ENCODE measurements at regions not wholly inside any gene's neighbourhood (a gene's known extent, or its start where the extent isn't known, plus 50 kb on each side); places are given as distances from the start of the nearest gene placed in this dataset.

- H3K27me3 ChIP-seq: no peaks in the 10 kb centered on the region
- ATAC-seq (no peak), DNase-seq (no peak)
- no peaks in the 10 kb centered on the region for H3K9me3 ChIP-seq
- no peaks in the 10 kb centered on the region for H3K4me1 ChIP-seq
- H3K36me3 ChIP-seq: no peaks in the 10 kb centered on the region
- intact Hi-C loops (cut with DNase I): no loop called here
- TF ChIP-seq CTCF (IDR thresholded peaks at IDR 0.05): no peak
- no peak overlapping the region for H3K27ac ChIP-seq
- H3K4me3 ChIP-seq: no peak overlapping the region
These were observed 139.6 kb downstream of the LARP7 start for GRCh38 chr4:112776535-112776934.

GRCh38 chr4:112778520-112778919 is 141.6 kb downstream of the LARP7 start:
- H3K4me1 ChIP-seq: no peaks in the 10 kb centered on the region
- TF ChIP-seq CTCF (IDR thresholded peaks at IDR 0.05): no peak
- intact Hi-C loops (cut with DNase I): no loop called here
- no peak overlapping the region for H3K4me3 ChIP-seq
- no peak for DNase-seq
- H3K9me3 ChIP-seq: no peaks in the 10 kb centered on the region
- no peaks in the 10 kb centered on the region for H3K36me3 ChIP-seq
- H3K27me3 ChIP-seq: no peaks in the 10 kb centered on the region
- ATAC-seq: no peak
- H3K27ac ChIP-seq: no peak overlapping the region

- Histone ChIP-seq H3K27ac (no peak overlapping the region), H3K36me3 (no peaks in the 10 kb centered on the region), H3K4me3 (no peak overlapping the region), H3K9me3 (no peaks in the 10 kb centered on the region), H3K4me1 (no peaks in the 10 kb centered on the region), H3K27me3 (no peaks in the 10 kb centered on the region)
- no peak for TF ChIP-seq CTCF (IDR thresholded peaks at IDR 0.05)
- no peak for DNase-seq
- ATAC-seq: no peak
- intact Hi-C loops (cut with DNase I): no loop called here
These were observed 156.1 kb downstream of the LARP7 start for GRCh38 chr4:112793033-112793432.

GRCh38 chr4:112800001-112800400 is 163.1 kb downstream of the LARP7 start:
- H3K4me1 ChIP-seq: no peaks in the 10 kb centered on the region
- DNase-seq (no peak), ATAC-seq (no peak)
- H3K36me3 ChIP-seq: no peaks in the 10 kb centered on the region
- no peak for TF ChIP-seq CTCF (IDR thresholded peaks at IDR 0.05)
- H3K4me3 ChIP-seq: no peak overlapping the region
- H3K9me3 ChIP-seq: no peaks in the 10 kb centered on the region
- no peaks in the 10 kb centered on the region for H3K27me3 ChIP-seq
- H3K27ac ChIP-seq: no peak overlapping the region
- intact Hi-C loops (cut with DNase I): no loop called here

- intact Hi-C loops (cut with DNase I): no loop called here
- H3K4me1 ChIP-seq: no peaks in the 10 kb centered on the region
- H3K27ac ChIP-seq: no peak overlapping the region
- H3K4me3 ChIP-seq: no peak overlapping the region
- TF ChIP-seq CTCF (IDR thresholded peaks at IDR 0.05): no peak
- no peaks in the 10 kb centered on the region for H3K27me3 ChIP-seq
- H3K36me3 ChIP-seq: no peaks in the 10 kb centered on the region
- ATAC-seq (no peak), DNase-seq (no peak)
- no peaks in the 10 kb centered on the region for H3K9me3 ChIP-seq
These were observed 164.4 kb downstream of the LARP7 start for GRCh38 chr4:112801341-112801740.

- H3K27ac ChIP-seq: no peak overlapping the region
- H3K4me3 ChIP-seq: no peak overlapping the region
- intact Hi-C loops (cut with DNase I): no loop called here
- H3K9me3 ChIP-seq: no peaks in the 10 kb centered on the region
- no peaks in the 10 kb centered on the region for H3K27me3 ChIP-seq
- TF ChIP-seq CTCF (IDR thresholded peaks at IDR 0.05): no peak
- H3K36me3 ChIP-seq: no peaks in the 10 kb centered on the region
- no peak for DNase-seq
- H3K4me1 ChIP-seq: no peaks in the 10 kb centered on the region
- ATAC-seq: no peak
These were observed 165.8 kb downstream of the LARP7 start for GRCh38 chr4:112802780-112803179.

All from upper lobe of right lung (tissue), 1 donor.